Right lobe of liver (tissue), 6 donors: ENCODE measurements at regions not wholly inside any gene's neighbourhood (a gene's known extent, or its start where the extent isn't known, plus 50 kb on each side); places are given as distances from the start of the nearest gene placed in this dataset.

ENCODE experiments used
- ATAC-seq, 4 donors: fragments of 200-7000 bp; cut with Tn5 transposase; one replicate each; pipeline ENCODE4 v1.9.1; 2020; ENCODE audit warnings: mild to moderate bottlenecking in 4 of 4, moderate library complexity in 4 of 4
- DNase-seq, 3 donors: peaks; one replicate each; pipeline ENCODE4 v3.0.0-alpha.2; 2020
- H3K27ac ChIP-seq, 3 donors: fragments of 200-600 bp; one replicate each; pipeline ENCODE4 v1.8.0; 2022
- H3K27me3 ChIP-seq, 2 donors: fragments of 200-600 bp; one replicate each; pipeline ENCODE4 v1.8.0; 2022
- H3K36me3 ChIP-seq, 4 donors: fragments of 200-600 bp; sonication (generic) in 1 of 4; one replicate each; pipeline versions ENCODE4 v1.5.1 to v1.8.0; 2017 to 2022; ENCODE audit warnings: control low read depth in 1 of 4
- H3K4me1 ChIP-seq, 4 donors: fragments of 200-600 bp; sonication (generic) in 1 of 4; one replicate each; pipeline versions ENCODE4 v1.5.1 to v1.8.0; 2017 to 2022; ENCODE audit warnings: control low read depth in 1 of 4
- H3K4me3 ChIP-seq, 3 donors: fragments of 200-600 bp; one replicate each; pipeline ENCODE4 v1.8.0; 2022
- H3K9me3 ChIP-seq, 4 donors: fragments of 200-600 bp; sonication (generic) in 1 of 4; one replicate each; pipeline versions ENCODE4 v1.5.1 to v1.8.0; 2017 to 2022; ENCODE audit warnings: control low read depth in 1 of 4
- CTCF ChIP-seq, 4 donors: fragments of 200-600 bp in 3 of 4; fragments of 450-650 bp in 1 of 4; IDR thresholded peaks; one replicate each; pipeline versions ENCODE4 v1.5.1 to v1.8.0; 2016 to 2022; ENCODE audit warnings: antibody characterized with exemption in 4 of 4, mild to moderate bottlenecking in 2 of 4
- POLR2A ChIP-seq: fragments of 450-650 bp; IDR thresholded peaks from one replicate; pipeline ENCODE4 v1.6.1; 2017; ENCODE audit warnings: antibody characterized with exemption, mild to moderate bottlenecking
- WGBS: methylation state at CpG from one replicate; pipeline ENCODE4 v1.1.6; 2018; ENCODE audit warnings: low coverage, low lambda C conversion rate; ENCODE audit not compliant: insufficient coverage; ENCODE audit errors: missing lambda C conversion rate; 5-methylcytosine and 5-hydroxymethylcytosine counted together
- intact Hi-C, 2 donors: fragments of 100-400 bp; cut with DNase I; formaldehyde crosslinking; loops; one replicate each; pipeline versions ENCODE4 v1.11.2 to v1.14.1; 2022
- donor health status: DM: no; HTN: yes; CAD: no.
- donor health status: DM: no; HTN: no; CAD: no.
- donor health status: DM: no; HTN: no; CAD: no.
- donor health status: DM: no; HTN: yes; CAD: no.
- donor health status: DM: no; HTN: yes; CAD: no.

DNA sequence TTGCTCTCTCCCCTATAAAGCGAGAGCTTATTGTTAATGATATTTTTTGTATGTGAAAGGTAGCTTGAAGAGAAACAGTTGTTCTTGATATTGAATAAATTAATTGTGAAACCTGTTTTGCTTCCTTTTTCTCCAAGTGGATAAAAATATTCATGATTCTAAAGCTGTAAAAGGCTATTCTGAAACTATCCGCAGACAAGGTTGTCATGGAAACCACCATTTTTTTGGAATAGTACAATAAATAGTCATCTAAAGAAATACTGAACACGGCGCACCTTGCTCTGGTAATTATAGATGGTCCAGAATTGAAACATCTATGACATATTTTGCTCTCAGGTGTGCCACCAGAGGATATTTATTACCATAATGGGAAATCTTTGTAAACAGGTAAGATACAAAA, 1103.0 kb upstream of the SLC39A10 start:
- no peak for DNase-seq
- Histone ChIP-seq H3K4me1 (no peaks in the 10 kb centered on the region), H3K4me3 (no peak overlapping the region), H3K27ac (no peak overlapping the region), H3K9me3 (no peaks in the 10 kb centered on the region), H3K36me3 (no peaks in the 10 kb centered on the region), H3K27me3 (no peaks in the 10 kb centered on the region)
- ATAC-seq, result no peak
- 67% methylated on average over 3 of the region's 4 CpGs for WGBS
- TF ChIP-seq CTCF (IDR thresholded peaks at IDR 0.05) (no peak), POLR2A (no peak)
- intact Hi-C loops, result no loop called here

DNA sequence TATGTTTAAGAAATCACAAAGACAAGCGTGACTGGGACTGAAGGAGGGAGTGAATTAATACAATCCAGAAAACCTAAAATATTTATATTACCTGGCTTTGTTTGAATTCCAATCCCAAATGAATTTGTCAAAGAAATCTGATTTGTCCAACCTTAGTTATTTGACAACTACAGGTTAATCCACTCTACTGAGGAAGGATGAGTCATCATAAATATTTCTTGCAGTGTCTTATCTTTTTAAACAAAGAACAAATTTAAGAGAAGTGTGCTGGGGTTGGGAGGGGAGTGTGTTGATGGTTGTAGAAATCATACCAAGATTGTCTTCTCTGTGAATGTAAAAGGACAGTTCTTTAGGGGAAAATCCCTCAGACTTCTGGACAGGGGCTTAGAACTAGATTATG, 1106.3 kb upstream of the SLC39A10 start:
- H3K4me3 ChIP-seq, result no peak overlapping the region
- no peaks in the 10 kb centered on the region for H3K9me3 ChIP-seq
- intact Hi-C loops, result no loop called here

GRCh38 chr2:194549387-194549786, 1107.6 kb upstream of the SLC39A10 start:
- Histone ChIP-seq H3K4me3 (no peak overlapping the region), H3K9me3 (no peaks in the 10 kb centered on the region), H3K27ac (no peak overlapping the region), H3K27me3 (no peaks in the 10 kb centered on the region), H3K36me3 (no peaks in the 10 kb centered on the region), H3K4me1 (no peaks in the 10 kb centered on the region)
- TF ChIP-seq CTCF (IDR thresholded peaks at IDR 0.05), result no peak
- intact Hi-C loops, result no loop called here
- ATAC-seq (no peak), DNase-seq (no peak)
- 33% methylated on average over 2 of the region's 2 CpGs for WGBS

More for the DNA sequence above, 1106.3 kb upstream of the SLC39A10 start:
- Histone ChIP-seq H3K27me3 (no peaks in the 10 kb centered on the region), H3K27ac (no peak overlapping the region), H3K4me1 (no peaks in the 10 kb centered on the region), H3K36me3 (no peaks in the 10 kb centered on the region)
- TF ChIP-seq CTCF (IDR thresholded peaks at IDR 0.05) (no peak), POLR2A (no peak)
- no peak for DNase-seq
- 50% methylated on average over 1 of the region's 1 CpG for WGBS
- ATAC-seq, result no peak

- DNase-seq, result no peak
- TF ChIP-seq CTCF (IDR thresholded peaks at IDR 0.05) (peak in 3 of 4 donors; percentile 17 to 23 (median 19)), POLR2A (no peak)
- no peak overlapping the region for H3K27ac ChIP-seq
- WGBS, result 50% methylated on average over 1 of the region's 1 CpG
- no peak for ATAC-seq
- H3K4me3 ChIP-seq, result no peak overlapping the region
- no peaks in the 10 kb centered on the region for H3K9me3 ChIP-seq
- intact Hi-C loops, result no loop called here
- H3K4me1 ChIP-seq, result no peaks in the 10 kb centered on the region
- no peaks in the 10 kb centered on the region for H3K27me3 ChIP-seq
- no peaks in the 10 kb centered on the region for H3K36me3 ChIP-seq
Measured at GRCh38 chr2:194545978-194546377, 1111.0 kb upstream of the SLC39A10 start.

GRCh38 chr2:194539425-194539824, 1117.6 kb upstream of the SLC39A10 start:
- TF ChIP-seq POLR2A (no peak), CTCF (IDR thresholded peaks at IDR 0.05) (no peak)

More at GRCh38 chr2:194539425-194539824, 1117.6 kb upstream of the SLC39A10 start:
- Histone ChIP-seq H3K4me3 (no peak overlapping the region), H3K36me3 (no peaks in the 10 kb centered on the region), H3K4me1 (no peaks in the 10 kb centered on the region), H3K27me3 (no peaks in the 10 kb centered on the region), H3K27ac (no peak overlapping the region), H3K9me3 (no peaks in the 10 kb centered on the region)
- intact Hi-C loops, result no loop called here
- DNase-seq (no peak), ATAC-seq (no peak)
